Spinal cord (tissue), 9 donors: ENCODE measurements at regions not wholly inside any gene's neighbourhood (a gene's known extent, or its start where the extent isn't known, plus 50 kb on each side); places are given as distances from the start of the nearest gene placed in this dataset.

ENCODE experiments used
- DNase-seq, 6 donors: peaks; one replicate each; pipeline versions ENCODE4 v3.0.0 to v3.0.0-alpha.2; 2013 to 2015; ENCODE audit warnings: low spot score in 6 of 6, low read depth in 4 of 6
- H3K27ac ChIP-seq: one replicate; pipeline ENCODE4 v1.5.1; 2013; ENCODE audit warnings: low read depth, low read length, control low read depth
- H3K27me3 ChIP-seq: one replicate; pipeline ENCODE4 v1.6.1; 2013; ENCODE audit warnings: low read length; ENCODE audit not compliant: control insufficient read depth, insufficient read depth
- H3K36me3 ChIP-seq: one replicate; pipeline ENCODE4 v1.6.1; 2013; ENCODE audit warnings: low read length; ENCODE audit not compliant: control insufficient read depth, insufficient read depth
- H3K4me1 ChIP-seq: one replicate; pipeline ENCODE4 v1.6.1; 2013; ENCODE audit warnings: low read length; ENCODE audit not compliant: control insufficient read depth, insufficient read depth
- H3K4me3 ChIP-seq: one replicate; pipeline ENCODE4 v1.5.1; 2013; ENCODE audit warnings: low read depth, low read length, control low read depth
- H3K9me3 ChIP-seq: one replicate; pipeline ENCODE4 v1.6.1; 2013; ENCODE audit warnings: low read length; ENCODE audit not compliant: control insufficient read depth, insufficient read depth
- WGBS: methylation state at CpG from one replicate; pipeline ENCODE4 v1.1.5; 2013; ENCODE audit warnings: missing lambda C conversion rate; ENCODE audit not compliant: insufficient coverage; 5-methylcytosine and 5-hydroxymethylcytosine counted together
- donor health status: healthy.

DNA sequence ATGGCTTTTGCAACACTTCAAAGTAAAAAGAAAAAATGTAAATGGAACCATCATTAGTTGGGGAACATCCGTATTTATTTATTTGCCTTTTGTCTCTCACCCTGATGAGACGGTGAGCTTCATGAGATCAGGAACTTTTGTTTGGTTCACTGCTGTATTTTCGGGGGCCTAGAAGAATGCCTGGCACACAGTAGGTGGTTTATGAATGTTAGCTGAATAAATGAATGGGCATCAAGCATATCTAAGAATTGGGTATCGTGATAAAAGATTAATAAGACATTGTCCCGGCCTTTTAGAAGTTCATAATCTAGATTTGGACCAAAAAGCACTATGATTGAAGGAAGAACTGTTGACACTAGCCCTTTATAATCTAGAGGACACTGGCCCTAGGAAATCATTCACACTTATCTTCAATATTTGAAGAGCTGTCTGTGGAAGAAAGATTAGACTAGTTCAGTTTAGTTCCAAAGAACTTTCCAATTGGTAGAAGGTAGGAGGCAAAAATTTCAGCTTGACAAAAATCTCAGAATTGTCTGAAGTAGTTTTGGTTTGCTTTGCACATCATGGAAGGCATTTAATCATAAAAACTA lies 70.3 kb upstream of the CD83 start:
- Histone ChIP-seq H3K9me3 (no peaks in the 10 kb centered on the region), H3K27me3 (no peaks in the 10 kb centered on the region), H3K4me1 (no peaks in the 10 kb centered on the region), H3K4me3 (no peak overlapping the region), H3K27ac (no peak overlapping the region), H3K36me3 (no peaks in the 10 kb centered on the region)
- no peak for DNase-seq
- 98% methylated on average over 3 of the region's 5 CpGs for WGBS

- H3K4me1 ChIP-seq = no peaks in the 10 kb centered on the region
- H3K27me3 ChIP-seq = no peaks in the 10 kb centered on the region
- no peak overlapping the region for H3K4me3 ChIP-seq
- no peaks in the 10 kb centered on the region for H3K36me3 ChIP-seq
- WGBS = 67% methylated on average over 2 of the region's 3 CpGs
- no peak for DNase-seq
- no peaks in the 10 kb centered on the region for H3K9me3 ChIP-seq
- H3K27ac ChIP-seq = no peak overlapping the region
These were observed 68.7 kb upstream of the CD83 start for GRCh38 chr6:14048837-14049236.

DNA sequence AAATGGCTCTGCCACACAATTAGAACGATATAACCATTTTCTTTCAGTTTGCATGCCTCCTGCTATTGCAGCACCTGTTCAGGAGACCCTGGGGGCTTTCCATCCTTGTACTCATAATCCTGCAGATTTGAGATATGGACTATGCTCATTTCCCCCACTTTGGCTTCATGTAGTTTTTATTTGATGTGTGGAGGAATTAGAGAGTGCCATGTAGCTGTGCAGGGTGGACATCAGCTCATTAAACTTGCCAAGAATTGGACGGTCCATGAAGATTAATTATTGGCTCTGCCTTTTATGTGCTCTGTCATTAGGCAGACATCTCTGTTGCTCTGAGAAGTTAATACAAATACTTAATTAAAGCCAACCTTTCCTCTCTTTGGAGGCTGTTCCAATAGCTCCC lies 66.2 kb upstream of the CD83 start:
- no peaks in the 10 kb centered on the region for H3K36me3 ChIP-seq
- DNase-seq = peak in 1 of 6 donors; percentile 62
- no peaks in the 10 kb centered on the region for H3K4me1 ChIP-seq
- H3K4me3 ChIP-seq = no peak overlapping the region
- H3K9me3 ChIP-seq = peaks cover 1% of the 10 kb centered on the region
- 40% methylated on average over 1 of the region's 2 CpGs for WGBS
- H3K27me3 ChIP-seq = no peaks in the 10 kb centered on the region
- no peak overlapping the region for H3K27ac ChIP-seq

DNA sequence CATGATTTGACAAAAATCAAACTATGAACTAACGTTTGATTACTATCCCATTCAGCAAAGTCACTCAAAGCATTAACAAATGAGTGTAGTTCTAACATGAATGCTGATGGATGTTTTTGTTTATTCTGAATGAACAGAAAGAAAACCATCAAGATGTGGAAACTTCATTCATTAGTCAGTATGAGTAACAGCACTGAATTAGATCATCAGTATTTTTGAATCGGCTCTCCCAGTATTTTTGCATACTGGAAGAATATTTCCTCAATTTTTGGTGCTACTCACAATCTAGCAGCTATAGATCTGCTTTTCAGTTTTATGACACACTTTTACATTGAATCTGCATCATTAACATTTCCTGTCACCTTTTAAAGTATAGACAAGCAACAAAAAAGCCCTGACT lies 63.8 kb upstream of the CD83 start:
- Histone ChIP-seq H3K27me3 (no peaks in the 10 kb centered on the region), H3K4me1 (no peaks in the 10 kb centered on the region), H3K36me3 (no peaks in the 10 kb centered on the region), H3K4me3 (no peak overlapping the region), H3K27ac (no peak overlapping the region), H3K9me3 (peaks cover 1% of the 10 kb centered on the region)
- WGBS = no CpG with 5 or more reads among the region's 2 CpGs
- DNase-seq = no peak

DNA sequence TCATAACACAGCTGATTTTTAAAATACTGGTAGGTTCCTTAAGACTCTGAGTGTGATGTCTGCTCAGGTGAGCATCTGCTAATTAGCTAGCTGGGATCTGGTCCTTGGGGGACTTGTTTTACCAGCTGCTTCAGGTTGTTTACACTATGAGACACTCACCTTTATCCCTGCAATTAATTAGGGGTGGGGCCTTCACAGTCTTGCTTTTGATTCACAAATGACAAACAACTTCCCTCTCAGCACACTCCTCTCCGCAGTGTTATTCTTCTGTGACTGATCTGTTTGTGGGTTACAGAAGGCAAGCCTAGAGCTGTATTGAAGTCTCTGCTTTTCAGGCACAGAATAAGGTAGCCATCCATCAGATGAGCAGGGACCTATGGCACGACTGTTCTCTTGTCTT lies 62.0 kb upstream of the CD83 start:
- no peaks in the 10 kb centered on the region for H3K27me3 ChIP-seq
- DNase-seq = no peak
- H3K4me3 ChIP-seq = no peak overlapping the region
- no peak overlapping the region for H3K27ac ChIP-seq
- no CpG with 5 or more reads among the region's 2 CpGs for WGBS
- H3K9me3 ChIP-seq = peaks cover 1% of the 10 kb centered on the region
- peaks cover 4% of the 10 kb centered on the region for H3K4me1 ChIP-seq
- no peaks in the 10 kb centered on the region for H3K36me3 ChIP-seq

- DNase-seq = peak in 1 of 6 donors; percentile 54
- H3K27ac ChIP-seq = no peak overlapping the region
- no peak overlapping the region for H3K4me3 ChIP-seq
- peaks cover 4% of the 10 kb centered on the region for H3K4me1 ChIP-seq
- no peaks in the 10 kb centered on the region for H3K36me3 ChIP-seq
- 28% methylated on average over 6 of the region's 10 CpGs for WGBS
- H3K9me3 ChIP-seq = peaks cover 1% of the 10 kb centered on the region
- H3K27me3 ChIP-seq = no peaks in the 10 kb centered on the region
These were observed 59.4 kb upstream of the CD83 start for GRCh38 chr6:14058029-14058695.

GRCh38 chr6:14058735-14059134 lies 58.8 kb upstream of the CD83 start:
- DNase-seq = no peak
- H3K4me1 ChIP-seq = peaks cover 4% of the 10 kb centered on the region
- H3K36me3 ChIP-seq = no peaks in the 10 kb centered on the region
- H3K27ac ChIP-seq = no peak overlapping the region
- no peak overlapping the region for H3K4me3 ChIP-seq
- no peaks in the 10 kb centered on the region for H3K27me3 ChIP-seq
- peaks cover 1% of the 10 kb centered on the region for H3K9me3 ChIP-seq
- 75% methylated on average over 2 of the region's 3 CpGs for WGBS

DNA sequence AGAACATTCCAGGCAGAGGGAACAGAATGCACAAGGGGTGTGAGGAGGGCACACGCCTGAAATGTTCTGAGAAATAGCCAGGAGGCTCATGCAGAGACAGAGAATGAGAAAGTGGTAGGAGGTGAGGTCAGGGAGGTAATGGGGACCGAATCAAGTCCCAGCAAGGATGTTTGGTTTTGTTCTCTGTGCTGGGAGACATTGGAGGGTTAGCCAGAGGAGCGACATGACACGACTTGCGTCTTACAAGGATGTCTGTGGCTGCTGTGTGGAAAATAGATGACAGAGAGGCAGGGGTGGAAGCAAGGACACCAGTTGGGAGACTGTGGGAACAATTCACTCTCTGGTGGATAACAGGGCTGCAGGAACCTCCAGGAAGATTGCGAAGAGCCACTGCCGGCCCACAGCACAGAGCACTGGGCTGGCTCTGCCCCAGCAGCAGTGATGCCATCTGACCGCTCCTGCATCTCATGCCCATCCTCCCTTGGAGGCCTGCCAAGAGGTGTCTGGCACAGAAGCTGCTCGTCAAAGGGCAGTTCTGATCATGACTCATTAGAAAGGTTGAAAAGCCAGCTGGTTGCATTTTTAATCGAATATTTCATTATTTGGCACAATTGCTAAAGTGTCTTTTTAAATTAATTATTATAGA lies 57.7 kb upstream of the CD83 start:
- no peak overlapping the region for H3K4me3 ChIP-seq
- WGBS = 66% methylated on average over 8 of the region's 10 CpGs
- H3K9me3 ChIP-seq = no peaks in the 10 kb centered on the region
- peaks cover 4% of the 10 kb centered on the region for H3K4me1 ChIP-seq
- H3K27ac ChIP-seq = no peak overlapping the region
- H3K36me3 ChIP-seq = no peaks in the 10 kb centered on the region
- H3K27me3 ChIP-seq = no peaks in the 10 kb centered on the region
- peak in 2 of 6 donors; percentile 61 to 74 for DNase-seq

- Histone ChIP-seq H3K36me3 (no peaks in the 10 kb centered on the region), H3K9me3 (no peaks in the 10 kb centered on the region), H3K27ac (no peak overlapping the region), H3K4me1 (peaks cover 4% of the 10 kb centered on the region), H3K27me3 (no peaks in the 10 kb centered on the region), H3K4me3 (no peak overlapping the region)
- DNase-seq = no peak
- WGBS = 25% methylated on average over 1 of the region's 1 CpG
These were observed 56.6 kb upstream of the CD83 start for GRCh38 chr6:14060971-14061370.

- Histone ChIP-seq H3K4me1 (peaks cover 4% of the 10 kb centered on the region), H3K4me3 (no peak overlapping the region), H3K36me3 (no peaks in the 10 kb centered on the region), H3K27ac (no peak overlapping the region), H3K9me3 (no peaks in the 10 kb centered on the region), H3K27me3 (no peaks in the 10 kb centered on the region)
- no CpG with 5 or more reads among the region's 4 CpGs for WGBS
- no peak for DNase-seq
These were observed 55.9 kb upstream of the CD83 start for GRCh38 chr6:14061643-14062042.
